ENCODE measurements at regions not wholly inside any gene's neighbourhood (a gene's known extent, or its start where the extent isn't known, plus 50 kb on each side); places are given as distances from the start of the nearest gene placed in this dataset.
"Not testable (repeated sequence)": the region's sequence is repeated elsewhere in the genome, so short reads cannot be mapped to it uniquely, and the experiment has no call there.

DNA sequence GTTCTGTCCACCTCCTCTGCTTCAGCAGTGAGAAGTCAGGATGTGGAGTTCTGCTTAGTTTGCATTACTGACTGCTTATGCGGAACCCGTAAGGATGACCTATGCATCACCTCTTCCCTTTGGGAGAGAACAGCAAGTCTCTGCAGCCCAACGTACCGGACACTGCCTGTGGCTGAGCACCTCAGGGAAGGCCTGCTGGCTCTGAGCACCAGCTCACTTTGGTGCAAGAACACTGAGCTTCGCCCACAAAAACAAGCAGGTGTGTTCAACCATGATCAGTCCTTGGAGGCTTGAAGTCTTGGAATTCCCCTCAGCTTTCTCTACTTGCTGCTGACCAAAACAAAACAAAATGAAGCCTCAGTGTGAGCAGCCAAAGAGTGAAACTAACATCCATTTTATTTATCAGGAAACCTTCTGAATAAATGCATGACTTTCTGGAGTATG lies 52.7 kb upstream of the NCK2 start:
- DNase-seq (ENCODE audit: low read depth), result no peak

DNA sequence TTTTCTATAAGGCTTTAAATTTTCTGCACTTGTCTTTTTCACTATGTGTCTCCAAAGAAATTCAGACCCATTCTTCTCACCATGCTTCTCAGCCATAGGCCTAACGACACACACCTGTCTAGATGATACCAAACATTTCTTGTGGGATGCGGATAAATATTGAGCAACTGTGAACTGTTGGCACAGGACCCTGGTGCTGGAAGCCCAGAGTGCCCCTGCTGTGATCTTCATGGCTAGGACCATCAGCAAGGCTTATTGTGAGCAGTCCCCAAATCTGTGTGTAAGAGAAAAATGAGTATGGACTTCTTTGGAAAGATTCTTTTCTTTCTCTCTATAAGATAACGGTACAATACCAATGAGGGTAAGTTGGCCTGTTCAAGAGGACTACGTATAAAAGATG lies 54.1 kb upstream of the NCK2 start:
- no peak for DNase-seq (ENCODE audit: low read depth)

- DNase-seq (ENCODE audit: low read depth), result no peak
Measured at GRCh38 chr2:105689484-105689883, 55.2 kb upstream of the NCK2 start.

GRCh38 chr2:105688946-105689345 lies 55.8 kb upstream of the NCK2 start:
- no peak for DNase-seq (ENCODE audit: low read depth)

GRCh38 chr2:105686588-105686987 lies 58.1 kb upstream of the NCK2 start:
- DNase-seq (ENCODE audit: low read depth), result no peak

GRCh38 chr2:105683011-105683492 lies 61.7 kb upstream of the NCK2 start:
- DNase-seq (ENCODE audit: low read depth), result no peak

DNA sequence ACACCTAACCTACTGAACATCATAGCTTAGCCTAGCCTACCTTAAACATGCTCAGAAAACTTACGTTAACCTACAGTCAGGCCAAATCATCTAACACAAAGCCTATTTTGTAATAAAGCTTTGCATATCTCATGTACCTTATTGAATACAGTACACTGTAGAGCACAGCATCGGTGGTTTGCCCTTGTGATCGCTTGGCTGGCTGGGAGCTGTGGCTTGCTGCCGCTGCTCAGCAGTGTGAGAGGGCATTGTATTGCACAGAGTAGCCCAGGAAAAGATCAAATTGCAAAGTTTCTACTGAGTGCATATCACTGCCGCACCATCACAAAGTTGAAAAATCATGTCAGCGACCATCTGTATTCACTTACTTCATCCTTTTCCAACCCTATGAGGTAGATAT lies 62.3 kb upstream of the NCK2 start:
- DNase-seq (ENCODE audit: low read depth), result no peak

- DNase-seq (ENCODE audit: low read depth), result no peak
Measured at GRCh38 chr2:105681927-105682326, 62.8 kb upstream of the NCK2 start.

GRCh38 chr2:105680357-105680756 lies 64.4 kb upstream of the NCK2 start:
- no peak for DNase-seq (ENCODE audit: low read depth)

DNA sequence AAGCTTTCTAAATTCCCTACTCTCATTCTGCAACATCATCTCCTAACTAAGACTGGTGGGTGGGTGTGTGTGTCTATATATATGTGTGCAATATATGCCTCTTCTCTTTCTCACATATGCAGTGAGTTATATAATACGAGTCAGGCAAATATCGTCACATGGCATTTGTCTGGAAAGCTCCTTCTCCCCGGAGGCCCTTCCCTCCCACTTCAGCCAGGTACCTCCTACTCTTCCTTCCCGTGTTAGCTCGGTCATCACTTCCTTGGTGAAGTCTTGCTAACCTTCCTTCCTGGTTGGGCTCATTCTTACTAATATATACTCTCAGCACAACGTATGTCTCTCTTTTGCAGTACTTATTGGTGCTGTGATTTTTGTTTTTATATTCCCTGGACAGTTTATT lies 66.4 kb upstream of the NCK2 start:
- DNase-seq (ENCODE audit: low read depth), result no peak

DNA sequence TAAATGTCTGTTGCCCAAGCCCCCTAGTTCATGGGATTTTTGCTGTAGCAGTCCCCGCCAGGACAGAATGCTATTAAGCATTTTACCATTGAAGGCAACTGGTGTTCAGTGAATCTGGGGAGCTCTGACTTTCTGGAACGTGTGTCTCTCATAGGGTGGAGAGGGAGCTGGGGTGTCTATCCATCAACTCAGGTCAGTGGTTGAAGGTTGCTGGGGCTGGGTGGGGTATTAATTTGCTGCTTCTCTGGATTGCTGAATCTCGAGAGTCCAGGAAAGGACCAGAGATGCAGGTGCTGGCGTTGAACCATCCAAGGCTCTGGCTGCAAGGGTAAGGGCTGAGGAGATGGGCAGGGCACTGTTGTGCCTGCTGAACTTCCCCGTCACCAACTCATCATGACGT lies 66.8 kb upstream of the NCK2 start:
- DNase-seq (ENCODE audit: low read depth), result no peak

- no peak for DNase-seq (ENCODE audit: low read depth)
Measured at GRCh38 chr2:105675841-105676240, 68.9 kb upstream of the NCK2 start.

- no peak for DNase-seq (ENCODE audit: low read depth)
Measured at GRCh38 chr2:105674859-105675541, 69.7 kb upstream of the NCK2 start.

GRCh38 chr2:105674401-105674800 lies 70.3 kb upstream of the NCK2 start:
- no peak for DNase-seq (ENCODE audit: low read depth)

- no peak for DNase-seq (ENCODE audit: low read depth)
Measured at GRCh38 chr2:105671156-105671555, 73.6 kb upstream of the NCK2 start.

DNA sequence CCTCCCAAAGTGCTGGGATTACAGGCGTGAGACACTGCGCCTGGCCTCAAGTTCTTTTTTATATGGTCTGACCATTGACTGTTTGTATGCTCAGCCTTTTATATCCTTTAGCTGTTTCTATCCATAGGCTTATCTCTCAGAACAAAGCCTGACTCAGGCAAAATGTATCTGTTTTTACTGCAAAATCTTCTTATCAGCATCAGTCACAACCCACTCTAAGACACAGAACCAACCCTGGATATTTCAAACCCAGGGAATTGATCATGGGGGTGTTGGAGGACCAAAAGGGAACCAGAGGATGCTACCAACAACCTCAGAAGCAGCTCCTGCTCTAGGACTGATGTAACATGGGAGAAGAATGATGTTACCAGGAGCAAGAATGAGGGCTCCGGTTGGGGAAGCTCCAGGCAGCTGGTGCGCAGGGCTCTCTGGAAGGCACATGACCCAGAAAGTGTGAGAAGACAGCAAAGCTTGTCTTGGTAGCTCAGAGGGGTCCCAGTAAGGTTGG lies 75.3 kb upstream of the NCK2 start:
- no peak for DNase-seq (ENCODE audit: low read depth)

DNA sequence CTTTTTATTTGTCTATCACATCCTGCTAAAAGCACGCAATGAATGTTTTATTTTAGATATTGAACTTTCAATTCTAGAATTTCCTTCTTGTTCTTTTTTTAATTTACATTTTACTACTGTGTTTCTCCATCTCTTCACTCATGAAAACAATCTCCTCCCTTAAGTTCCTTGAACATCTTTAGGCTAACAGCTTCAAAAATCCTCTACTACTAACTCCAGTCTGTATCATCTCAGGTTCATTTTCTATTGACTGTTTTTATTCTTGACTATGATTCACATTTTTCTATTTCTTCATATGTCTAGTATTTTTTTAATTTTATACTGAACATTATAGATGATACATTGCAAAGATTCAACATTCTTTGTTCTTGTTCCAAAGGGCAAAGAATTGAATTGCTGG lies 79.2 kb upstream of the NCK2 start:
- no peak for DNase-seq (ENCODE audit: low read depth)

- DNase-seq (ENCODE audit: low read depth), result no peak
Measured at GRCh38 chr2:105660489-105660888, 84.2 kb upstream of the NCK2 start.

- DNase-seq (ENCODE audit: low read depth), result not testable (repeated sequence)
Measured at GRCh38 chr2:105655723-105656606, 88.7 kb upstream of the NCK2 start.

- DNase-seq (ENCODE audit: low read depth), result no peak
Measured at GRCh38 chr2:105655244-105655643, 89.5 kb upstream of the NCK2 start.

DNA sequence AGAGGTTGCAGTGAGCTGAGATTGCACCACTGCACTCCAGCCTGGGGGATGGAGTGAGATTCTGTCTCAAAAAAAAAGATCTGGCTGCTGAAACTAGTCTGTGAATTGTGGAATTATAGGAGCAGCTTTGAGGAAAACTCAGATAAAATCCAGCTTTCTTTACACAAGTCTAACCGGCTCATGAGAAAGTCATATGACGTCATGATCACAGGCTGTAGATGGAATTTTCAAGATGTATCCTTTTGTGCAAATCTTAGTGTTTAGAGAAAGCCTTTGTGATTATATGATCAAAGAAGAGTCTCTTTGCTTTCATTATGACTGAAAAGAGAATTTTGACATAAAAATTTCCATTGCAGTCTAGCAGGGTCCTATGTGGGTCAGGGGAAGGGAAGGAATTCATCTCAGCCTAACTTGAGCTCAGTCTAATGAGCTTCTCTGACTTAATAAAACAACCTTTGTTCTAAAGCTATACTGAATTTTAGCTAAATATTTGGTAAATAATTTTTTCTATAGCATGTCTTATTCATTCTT lies 90.2 kb upstream of the NCK2 start:
- no peak for DNase-seq (ENCODE audit: low read depth)

DNA sequence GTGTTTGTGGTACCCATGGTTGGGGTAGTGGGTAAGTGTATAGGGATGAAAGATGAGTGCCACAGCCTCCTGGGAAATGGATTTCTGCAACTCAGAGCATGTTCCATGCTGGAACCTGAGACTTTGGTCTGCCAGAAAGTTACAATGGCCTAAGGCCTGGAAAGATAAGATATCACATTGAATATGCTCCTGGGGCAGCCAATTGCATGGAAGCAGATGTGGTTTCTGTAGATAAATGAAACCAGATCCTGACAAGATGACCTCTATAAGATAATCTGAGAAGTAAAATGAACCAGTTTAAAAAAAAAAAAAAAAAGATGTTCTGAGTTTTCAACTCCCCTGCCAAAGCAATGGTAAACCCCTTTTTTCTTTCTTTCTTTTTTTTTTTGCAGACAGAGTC lies 91.4 kb upstream of the NCK2 start:
- DNase-seq (ENCODE audit: low read depth), result no peak
